CD14-positive monocyte (primary cell): ENCODE measurements at regions not wholly inside any gene's neighbourhood (a gene's known extent, or its start where the extent isn't known, plus 50 kb on each side); places are given as distances from the start of the nearest gene placed in this dataset.

Experiments
- DNase-seq, 3 donors: peaks; one replicate each; pipeline ENCODE4 v3.0.0-alpha.2; 2011 to 2022
- H2AFZ ChIP-seq: 2 replicates; pipeline ENCODE4 v1.6.0; 2012; ENCODE audit warnings: mild to moderate bottlenecking, low read depth, low read length, inconsistent platforms; ENCODE audit not compliant: insufficient read depth, poor library complexity, severe bottlenecking
- H3K27ac ChIP-seq, 2 donors: 1 replicate in 1 of 2; 2 replicates in 1 of 2; pipeline ENCODE4 v1.5.1; 2012 to 2013; ENCODE audit warnings: low read length in 2 of 2, control low read depth in 1 of 2, inconsistent platforms in 1 of 2, low read depth in 1 of 2, mild to moderate bottlenecking in 1 of 2
- H3K27me3 ChIP-seq, 2 donors: one replicate each; pipeline versions ENCODE4 v1.6.0 to v1.6.1; 2011 to 2013; ENCODE audit warnings: low read length in 2 of 2; ENCODE audit not compliant: control insufficient read depth in 2 of 2, insufficient read depth in 2 of 2
- H3K36me3 ChIP-seq, 2 donors: replicated peaks in 1 of 2; 1 replicate in 1 of 2; 2 replicates in 1 of 2; pipeline versions ENCODE4 v1.5.1 to v1.6.1; 2012 to 2013; ENCODE audit warnings: low read length in 2 of 2, control low read depth in 1 of 2, inconsistent platforms in 1 of 2, mild to moderate bottlenecking in 1 of 2; ENCODE audit not compliant: insufficient read depth in 2 of 2, control insufficient read depth in 1 of 2
- H3K4me1 ChIP-seq, 2 donors: 1 replicate in 1 of 2; 2 replicates in 1 of 2; pipeline versions ENCODE4 v1.5.1 to v1.6.1; 2012 to 2013; ENCODE audit warnings: low read length in 2 of 2, control low read depth in 1 of 2, inconsistent platforms in 1 of 2, mild to moderate bottlenecking in 1 of 2, moderate library complexity in 1 of 2; ENCODE audit not compliant: insufficient read depth in 2 of 2, control insufficient read depth in 1 of 2
- H3K4me2 ChIP-seq: replicated peaks from 2 replicates; pipeline ENCODE3; 2012; ENCODE audit warnings: low read length, moderate library complexity, mild to moderate bottlenecking; ENCODE audit not compliant: poor library complexity, severe bottlenecking; ENCODE audit errors: extremely low read depth
- H3K4me3 ChIP-seq, 3 experiments: fragments of 200-600 bp in 1 of 3; sonication (generic) in 1 of 3; replicated peaks in 1 of 3; 1 replicate in 2 of 3; 2 replicates in 1 of 3; pipeline ENCODE4 v1.5.1; 2011 to 2013; ENCODE audit warnings: low read length in 3 of 3, mild to moderate bottlenecking in 3 of 3, control low read depth in 2 of 3, low read depth in 2 of 3, inconsistent platforms in 1 of 3, moderate library complexity in 1 of 3
- H3K79me2 ChIP-seq: 2 replicates; pipeline ENCODE4 v1.6.0; 2012; ENCODE audit warnings: mild to moderate bottlenecking, control low read depth, inconsistent platforms, low read length, moderate library complexity; ENCODE audit not compliant: insufficient read depth
- H3K9ac ChIP-seq: 2 replicates; pipeline ENCODE4 v1.6.0; 2017; ENCODE audit warnings: low read length, mild to moderate bottlenecking; ENCODE audit not compliant: insufficient read depth, poor library complexity, severe bottlenecking
- H3K9me3 ChIP-seq, 2 donors: replicated peaks in 1 of 2; 1 replicate in 1 of 2; 2 replicates in 1 of 2; pipeline versions ENCODE4 v1.5.1 to v1.6.1; 2012 to 2013; ENCODE audit warnings: low read length in 2 of 2, control low read depth in 1 of 2; ENCODE audit not compliant: control insufficient read depth in 1 of 2, insufficient read depth in 1 of 2
- H4K20me1 ChIP-seq: 2 replicates; pipeline ENCODE4 v1.6.0; 2012; ENCODE audit warnings: mild to moderate bottlenecking, low read length, control low read depth, moderate library complexity; ENCODE audit not compliant: insufficient read depth
- H3K27ac Mint-ChIP-seq, 7 donors: one replicate each; pipeline ENCODE4 v1.8.0; 2020; ENCODE audit warnings: mild to moderate bottlenecking in 7 of 7, mixed read lengths in 7 of 7, moderate library complexity in 6 of 7, inconsistent platforms in 2 of 7
- H3K27me3 Mint-ChIP-seq, 3 donors: one replicate each; pipeline ENCODE4 v1.8.0; 2021 to 2022; ENCODE audit warnings: low read depth in 3 of 3, mild to moderate bottlenecking in 3 of 3, mixed read lengths in 3 of 3, moderate library complexity in 3 of 3, inconsistent platforms in 1 of 3
- H3K36me3 Mint-ChIP-seq, 2 donors: one replicate each; pipeline ENCODE4 v1.8.0; 2020; ENCODE audit warnings: mixed read lengths in 2 of 2, inconsistent platforms in 1 of 2, mild to moderate bottlenecking in 1 of 2
- H3K4me1 Mint-ChIP-seq: one replicate; pipeline ENCODE4 v1.8.0; 2020; ENCODE audit warnings: mild to moderate bottlenecking, mixed read lengths
- H3K4me3 Mint-ChIP-seq, 2 donors: one replicate each; pipeline ENCODE4 v1.8.0; 2020; ENCODE audit warnings: mild to moderate bottlenecking in 2 of 2, mixed read lengths in 2 of 2, moderate library complexity in 1 of 2
- H3K9me3 Mint-ChIP-seq, 7 donors: one replicate each; pipeline ENCODE4 v1.8.0; 2020 to 2022; ENCODE audit warnings: mixed read lengths in 7 of 7, mild to moderate bottlenecking in 6 of 7, moderate library complexity in 6 of 7, inconsistent platforms in 2 of 7
- WGBS: methylation state at CpG from one replicate; pipeline ENCODE4 v1.1.5; 2013; ENCODE audit warnings: missing lambda C conversion rate; ENCODE audit not compliant: insufficient coverage; 5-methylcytosine and 5-hydroxymethylcytosine counted together
- intact Hi-C, 2 donors: fragments of 100-400 bp; cut with micrococcal nuclease; formaldehyde crosslinking; loops; one replicate each; pipeline versions ENCODE4 v1.15.0 to v1.15.1; 2023
- TF ChIP-seq, protein P1 (sequence below): fragments of 200-600 bp; IDR thresholded peaks from one replicate; pipeline ENCODE4 v1.8.0; 2022; ENCODE audit warnings: antibody characterized with exemption, mild to moderate bottlenecking

- H3K9me3 ChIP-seq: peaks cover 0 to 4% of the 10 kb centered on the region in 2 donors
- WGBS: 97% methylated on average over 7 of the region's 8 CpGs
- no peaks in the 10 kb centered on the region for H3K4me1 ChIP-seq
- H3K4me2 ChIP-seq: no peak overlapping the region
- H4K20me1 ChIP-seq: no peaks in the 10 kb centered on the region
- Mint-ChIP-seq H3K4me3 (no peak overlapping the region), H3K27me3 (peaks cover 0 to 2% (median 1%) of the 10 kb centered on the region in 3 donors), H3K27ac (no peak overlapping the region), H3K4me1 (no peaks in the 10 kb centered on the region), H3K9me3 (peaks cover 0 to 18% (median 3%) of the 10 kb centered on the region in 7 donors), H3K36me3 (no peaks in the 10 kb centered on the region)
- H3K36me3 ChIP-seq: no peaks in the 10 kb centered on the region
- no peak overlapping the region for H2AFZ ChIP-seq
- DNase-seq: no peak
- no peak overlapping the region for H3K9ac ChIP-seq
- H3K27ac ChIP-seq: no peak overlapping the region
- intact Hi-C loops: no loop called here
- TF ChIP-seq, protein P1, sequence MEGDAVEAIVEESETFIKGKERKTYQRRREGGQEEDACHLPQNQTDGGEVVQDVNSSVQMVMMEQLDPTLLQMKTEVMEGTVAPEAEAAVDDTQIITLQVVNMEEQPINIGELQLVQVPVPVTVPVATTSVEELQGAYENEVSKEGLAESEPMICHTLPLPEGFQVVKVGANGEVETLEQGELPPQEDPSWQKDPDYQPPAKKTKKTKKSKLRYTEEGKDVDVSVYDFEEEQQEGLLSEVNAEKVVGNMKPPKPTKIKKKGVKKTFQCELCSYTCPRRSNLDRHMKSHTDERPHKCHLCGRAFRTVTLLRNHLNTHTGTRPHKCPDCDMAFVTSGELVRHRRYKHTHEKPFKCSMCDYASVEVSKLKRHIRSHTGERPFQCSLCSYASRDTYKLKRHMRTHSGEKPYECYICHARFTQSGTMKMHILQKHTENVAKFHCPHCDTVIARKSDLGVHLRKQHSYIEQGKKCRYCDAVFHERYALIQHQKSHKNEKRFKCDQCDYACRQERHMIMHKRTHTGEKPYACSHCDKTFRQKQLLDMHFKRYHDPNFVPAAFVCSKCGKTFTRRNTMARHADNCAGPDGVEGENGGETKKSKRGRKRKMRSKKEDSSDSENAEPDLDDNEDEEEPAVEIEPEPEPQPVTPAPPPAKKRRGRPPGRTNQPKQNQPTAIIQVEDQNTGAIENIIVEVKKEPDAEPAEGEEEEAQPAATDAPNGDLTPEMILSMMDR: no peak
- no peaks in the 10 kb centered on the region for H3K79me2 ChIP-seq
- no peaks in the 10 kb centered on the region for H3K27me3 ChIP-seq
- no peak overlapping the region for H3K4me3 ChIP-seq
Observed at GRCh38 chr11:71186806-71187205, 65.6 kb downstream of the SHANK2 start.

GRCh38 chr11:71185411-71185810 is 67.0 kb downstream of the SHANK2 start:
- Histone ChIP-seq H3K9me3 (peaks cover 0 to 4% of the 10 kb centered on the region in 2 donors), H3K27me3 (no peaks in the 10 kb centered on the region), H3K36me3 (no peaks in the 10 kb centered on the region), H3K27ac (no peak overlapping the region), H3K4me1 (no peaks in the 10 kb centered on the region), H4K20me1 (no peaks in the 10 kb centered on the region), H3K9ac (no peak overlapping the region), H3K4me2 (no peak overlapping the region), H3K79me2 (no peaks in the 10 kb centered on the region), H2AFZ (no peak overlapping the region), H3K4me3 (no peak overlapping the region)
- intact Hi-C loops: no loop called here
- H3K4me1 Mint-ChIP-seq: no peaks in the 10 kb centered on the region
- no peak overlapping the region for H3K4me3 Mint-ChIP-seq
- no peaks in the 10 kb centered on the region for H3K36me3 Mint-ChIP-seq
- no peak overlapping the region for H3K27ac Mint-ChIP-seq
- H3K27me3 Mint-ChIP-seq: peaks cover 0 to 9% (median 0%) of the 10 kb centered on the region in 3 donors
- TF ChIP-seq, protein P1: no peak
- H3K9me3 Mint-ChIP-seq: peaks cover 0 to 18% (median 3%) of the 10 kb centered on the region in 7 donors
- DNase-seq: no peak
- 67% methylated on average over 1 of the region's 3 CpGs for WGBS
